ENCODE measurements at regions not wholly inside any gene's neighbourhood (a gene's known extent, or its start where the extent isn't known, plus 50 kb on each side); places are given as distances from the start of the nearest gene placed in this dataset.
"Not testable (repeated sequence)": the region's sequence is repeated elsewhere in the genome, so short reads cannot be mapped to it uniquely, and the experiment has no call there.

GRCh38 chr10:61211468-61211867, 241.7 kb downstream of the TMEM26 start:
- Histone ChIP-seq H3K27ac (replicated peaks; ENCODE audit: low read length) (no peak overlapping the region), H3K9ac (ENCODE audit: low read depth, low read length, poor library complexity) (no peak overlapping the region), H3K14ac (ENCODE audit: low read length) (no peak overlapping the region), H2BK12ac (ENCODE audit: low read length) (no peak overlapping the region), H3K23ac (ENCODE audit: low read depth, low read length, poor library complexity) (no peak overlapping the region), H2BK15ac (ENCODE audit: low read length) (no peak overlapping the region), H2BK120ac (ENCODE audit: low read depth, low read length) (no peak overlapping the region), H3K79me1 (ENCODE audit: low read depth, low read length) (no peaks in the 10 kb centered on the region), H3K4me1 (ENCODE audit: control insufficient read depth in 2 of 2, insufficient read depth in 1 of 2, low read depth in 1 of 2, low read length in 2 of 2) (no peaks in the 10 kb centered on the region), H3K36me3 (replicated peaks in 1 of 2; ENCODE audit: control insufficient read depth in 2 of 2, insufficient read depth in 2 of 2, low read length in 2 of 2) (no peaks in the 10 kb centered on the region), H3K27me3 (ENCODE audit: control insufficient read depth in 3 of 3, insufficient read depth in 3 of 3, low read depth in 1 of 3, low read length in 3 of 3) (no peaks in the 10 kb centered on the region), H2AFZ (ENCODE audit: low read length) (no peak overlapping the region), H3K9me3 (replicated peaks in 1 of 2; ENCODE audit: control insufficient read depth in 2 of 2, insufficient read depth in 1 of 2, low read depth in 1 of 2, low read length in 2 of 2) (no peaks in the 10 kb centered on the region), H4K91ac (ENCODE audit: low read depth, low read length, poor library complexity) (no peak overlapping the region), H3K18ac (ENCODE audit: low read length) (no peak overlapping the region), H3K4me2 (ENCODE audit: insufficient read depth, low read length, poor library complexity, severe bottlenecking) (no peak overlapping the region), H3K4ac (ENCODE audit: low read length) (no peak overlapping the region), H2BK5ac (ENCODE audit: low read length) (no peak overlapping the region), H2AK5ac (ENCODE audit: low read depth, low read length) (no peak overlapping the region), H3K4me3 (ENCODE audit: low read length in 2 of 2) (no peak overlapping the region), H4K8ac (ENCODE audit: low read depth, low read length) (no peak overlapping the region)
- WGBS, 2 donors (ENCODE audit: extremely low coverage in 2 of 2, insufficient read length in 2 of 2, insufficient replicate concordance in 1 of 2): no CpG with 5 or more reads among the region's 2 CpGs
- DNase-seq (ENCODE audit: low spot score): no peak

- Histone ChIP-seq H3K4ac (ENCODE audit: low read length) (no peak overlapping the region), H3K4me1 (ENCODE audit: control insufficient read depth in 2 of 2, insufficient read depth in 1 of 2, low read depth in 1 of 2, low read length in 2 of 2) (no peaks in the 10 kb centered on the region), H3K27ac (replicated peaks; ENCODE audit: low read length) (no peak overlapping the region), H2AK5ac (ENCODE audit: low read depth, low read length) (no peak overlapping the region), H3K79me1 (ENCODE audit: low read depth, low read length) (no peaks in the 10 kb centered on the region), H3K9me3 (replicated peaks in 1 of 2; ENCODE audit: control insufficient read depth in 2 of 2, insufficient read depth in 1 of 2, low read depth in 1 of 2, low read length in 2 of 2) (no peaks in the 10 kb centered on the region), H3K23ac (ENCODE audit: low read depth, low read length, poor library complexity) (no peak overlapping the region), H2BK120ac (ENCODE audit: low read depth, low read length) (no peak overlapping the region), H2BK5ac (ENCODE audit: low read length) (no peak overlapping the region), H4K91ac (ENCODE audit: low read depth, low read length, poor library complexity) (no peak overlapping the region), H3K36me3 (replicated peaks in 1 of 2; ENCODE audit: control insufficient read depth in 2 of 2, insufficient read depth in 2 of 2, low read length in 2 of 2) (no peaks in the 10 kb centered on the region), H2BK15ac (ENCODE audit: low read length) (no peak overlapping the region), H3K27me3 (ENCODE audit: control insufficient read depth in 3 of 3, insufficient read depth in 3 of 3, low read depth in 1 of 3, low read length in 3 of 3) (no peaks in the 10 kb centered on the region), H2AFZ (ENCODE audit: low read length) (no peak overlapping the region), H2BK12ac (ENCODE audit: low read length) (no peak overlapping the region), H3K14ac (ENCODE audit: low read length) (no peak overlapping the region), H3K4me3 (ENCODE audit: low read length in 2 of 2) (no peak overlapping the region), H3K18ac (ENCODE audit: low read length) (no peak overlapping the region), H3K9ac (ENCODE audit: low read depth, low read length, poor library complexity) (no peak overlapping the region), H3K4me2 (ENCODE audit: insufficient read depth, low read length, poor library complexity, severe bottlenecking) (no peak overlapping the region), H4K8ac (ENCODE audit: low read depth, low read length) (no peak overlapping the region)
- DNase-seq (ENCODE audit: low spot score): no peak
- no CpG with 5 or more reads among the region's 1 CpG for WGBS, 2 donors (ENCODE audit: extremely low coverage in 2 of 2, insufficient read length in 2 of 2, insufficient replicate concordance in 1 of 2)
These were observed 253.1 kb upstream of the RHOBTB1 start for GRCh38 chr10:61197057-61197456.

DNA sequence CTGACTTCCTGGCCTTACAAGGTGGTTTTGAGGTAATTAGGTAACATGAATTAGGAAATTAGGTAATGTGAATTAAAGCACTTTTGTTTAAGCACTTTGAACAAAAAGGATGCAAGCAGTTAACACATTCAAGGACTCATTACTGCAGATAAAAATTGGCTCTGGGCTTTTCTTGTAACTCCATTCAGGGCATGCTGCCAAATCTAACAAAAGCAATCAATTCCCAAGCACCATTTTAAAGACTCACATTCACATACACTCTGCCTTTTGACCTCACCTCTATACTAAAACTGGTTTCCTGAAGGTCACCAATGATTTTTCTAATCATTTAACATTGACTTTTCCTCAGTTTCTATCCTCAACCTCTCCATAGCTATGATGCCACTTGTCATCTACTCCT, 251.2 kb upstream of the RHOBTB1 start:
- H4K91ac ChIP-seq (ENCODE audit: low read depth, low read length, poor library complexity): no peak overlapping the region
- H2BK15ac ChIP-seq (ENCODE audit: low read length): no peak overlapping the region
- no peak overlapping the region for H3K23ac ChIP-seq (ENCODE audit: low read depth, low read length, poor library complexity)
- H3K27me3 ChIP-seq (ENCODE audit: control insufficient read depth in 3 of 3, insufficient read depth in 3 of 3, low read depth in 1 of 3, low read length in 3 of 3): no peaks in the 10 kb centered on the region
- no peaks in the 10 kb centered on the region for H3K36me3 ChIP-seq (replicated peaks in 1 of 2; ENCODE audit: control insufficient read depth in 2 of 2, insufficient read depth in 2 of 2, low read length in 2 of 2)
- H3K9me3 ChIP-seq (replicated peaks in 1 of 2; ENCODE audit: control insufficient read depth in 2 of 2, insufficient read depth in 1 of 2, low read depth in 1 of 2, low read length in 2 of 2): no peaks in the 10 kb centered on the region
- no peak overlapping the region for H3K4me3 ChIP-seq (ENCODE audit: low read length in 2 of 2)
- H3K4me2 ChIP-seq (ENCODE audit: insufficient read depth, low read length, poor library complexity, severe bottlenecking): no peak overlapping the region
- H4K8ac ChIP-seq (ENCODE audit: low read depth, low read length): no peak overlapping the region
- no peak for DNase-seq (ENCODE audit: low spot score)
- no peak overlapping the region for H3K4ac ChIP-seq (ENCODE audit: low read length)
- no peak overlapping the region for H3K9ac ChIP-seq (ENCODE audit: low read depth, low read length, poor library complexity)
- H2BK12ac ChIP-seq (ENCODE audit: low read length): no peak overlapping the region
- no peak overlapping the region for H2AFZ ChIP-seq (ENCODE audit: low read length)
- no peak overlapping the region for H2BK120ac ChIP-seq (ENCODE audit: low read depth, low read length)
- H3K4me1 ChIP-seq (ENCODE audit: control insufficient read depth in 2 of 2, insufficient read depth in 1 of 2, low read depth in 1 of 2, low read length in 2 of 2): no peaks in the 10 kb centered on the region
- no peak overlapping the region for H2BK5ac ChIP-seq (ENCODE audit: low read length)
- no peak overlapping the region for H2AK5ac ChIP-seq (ENCODE audit: low read depth, low read length)
- H3K79me1 ChIP-seq (ENCODE audit: low read depth, low read length): no peaks in the 10 kb centered on the region
- H3K14ac ChIP-seq (ENCODE audit: low read length): no peak overlapping the region
- H3K27ac ChIP-seq (replicated peaks; ENCODE audit: low read length): no peak overlapping the region
- H3K18ac ChIP-seq (ENCODE audit: low read length): no peak overlapping the region

DNA sequence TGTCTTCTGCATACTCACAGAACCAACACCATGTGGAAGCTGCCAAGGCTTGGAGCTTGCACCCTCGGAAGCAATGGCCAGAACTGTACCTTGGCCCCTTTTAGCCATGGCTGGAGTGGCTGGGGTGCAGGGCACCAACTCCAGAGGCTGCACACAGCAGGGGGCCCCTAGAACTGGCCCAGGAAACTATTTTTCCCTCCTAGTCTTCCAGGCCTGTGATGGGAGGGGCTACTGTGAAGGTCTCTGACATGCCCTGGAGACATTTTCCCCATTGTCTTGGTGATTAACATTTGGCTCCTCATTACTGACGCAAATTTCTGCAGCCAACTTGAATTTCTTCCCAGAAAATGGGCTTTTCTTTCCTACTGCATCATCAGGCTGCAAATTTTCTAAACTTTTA, 248.6 kb upstream of the RHOBTB1 start:
- not testable (repeated sequence) for H3K4me1 ChIP-seq (ENCODE audit: control insufficient read depth in 2 of 2, insufficient read depth in 1 of 2, low read depth in 1 of 2, low read length in 2 of 2); H3K79me1 ChIP-seq (ENCODE audit: low read depth, low read length); H2BK5ac ChIP-seq (ENCODE audit: low read length); H3K27ac ChIP-seq (replicated peaks; ENCODE audit: low read length); H2BK15ac ChIP-seq (ENCODE audit: low read length); H3K23ac ChIP-seq (ENCODE audit: low read depth, low read length, poor library complexity); H2AFZ ChIP-seq (ENCODE audit: low read length); H4K8ac ChIP-seq (ENCODE audit: low read depth, low read length); H3K18ac ChIP-seq (ENCODE audit: low read length); H2AK5ac ChIP-seq (ENCODE audit: low read depth, low read length); H3K4ac ChIP-seq (ENCODE audit: low read length); H3K36me3 ChIP-seq (replicated peaks in 1 of 2; ENCODE audit: control insufficient read depth in 2 of 2, insufficient read depth in 2 of 2, low read length in 2 of 2); H3K4me2 ChIP-seq (ENCODE audit: insufficient read depth, low read length, poor library complexity, severe bottlenecking); H3K9ac ChIP-seq (ENCODE audit: low read depth, low read length, poor library complexity); H3K14ac ChIP-seq (ENCODE audit: low read length); H3K4me3 ChIP-seq (ENCODE audit: low read length in 2 of 2); H2BK12ac ChIP-seq (ENCODE audit: low read length); H3K9me3 ChIP-seq (replicated peaks in 1 of 2; ENCODE audit: control insufficient read depth in 2 of 2, insufficient read depth in 1 of 2, low read depth in 1 of 2, low read length in 2 of 2); H2BK120ac ChIP-seq (ENCODE audit: low read depth, low read length); H4K91ac ChIP-seq (ENCODE audit: low read depth, low read length, poor library complexity); H3K27me3 ChIP-seq (ENCODE audit: control insufficient read depth in 3 of 3, insufficient read depth in 3 of 3, low read depth in 1 of 3, low read length in 3 of 3); DNase-seq (ENCODE audit: low spot score)
- no CpG with 5 or more reads among the region's 2 CpGs for WGBS, 2 donors (ENCODE audit: extremely low coverage in 2 of 2, insufficient read length in 2 of 2, insufficient replicate concordance in 1 of 2)
